Hepatocyte (in vitro differentiated cells): ENCODE measurements at regions not wholly inside any gene's neighbourhood (a gene's known extent, or its start where the extent isn't known, plus 50 kb on each side); places are given as distances from the start of the nearest gene placed in this dataset.

Experiments
- DNase-seq: peaks from one replicate; pipeline ENCODE4 v3.0.0-alpha.2; 2016; ENCODE audit warnings: low spot score
- H2AFZ ChIP-seq: fragments of 200-600 bp; sonication (generic); 2 replicates; pipeline ENCODE4 v1.6.0; 2016; ENCODE audit warnings: antibody characterized with exemption, mild to moderate bottlenecking
- H3K27ac ChIP-seq: fragments of 200-600 bp; sonication (generic); 2 replicates; pipeline ENCODE4 v1.5.1; 2016; ENCODE audit warnings: mild to moderate bottlenecking
- H3K27me3 ChIP-seq: fragments of 200-600 bp; sonication (generic); 2 replicates; pipeline ENCODE4 v1.6.1; 2016
- H3K36me3 ChIP-seq: fragments of 200-600 bp; sonication (generic); replicated peaks from 2 replicates; pipeline ENCODE4 v1.5.1; 2016; ENCODE audit warnings: low read depth; ENCODE audit not compliant: insufficient read depth
- H3K4me1 ChIP-seq: fragments of 200-600 bp; sonication (generic); 2 replicates; pipeline ENCODE4 v1.5.1; 2016; ENCODE audit warnings: mild to moderate bottlenecking, moderate library complexity; ENCODE audit not compliant: insufficient read depth
- H3K4me2 ChIP-seq: fragments of 200-600 bp; sonication (generic); 2 replicates; pipeline ENCODE4 v1.6.0; 2016
- H3K4me3 ChIP-seq: fragments of 200-600 bp; sonication (generic); 2 replicates; pipeline ENCODE4 v1.5.1; 2016; ENCODE audit warnings: mild to moderate bottlenecking
- H3K79me2 ChIP-seq: fragments of 200-600 bp; sonication (generic); 2 replicates; pipeline ENCODE4 v1.6.0; 2017; ENCODE audit warnings: mild to moderate bottlenecking
- H3K9me2 ChIP-seq: fragments of 200-600 bp; sonication (generic); replicated peaks from 2 replicates; pipeline ENCODE4 v1.6.0; 2017; ENCODE audit warnings: mild to moderate bottlenecking; ENCODE audit not compliant: insufficient read depth
- H3K9me3 ChIP-seq: fragments of 200-600 bp; sonication (generic); 2 replicates; pipeline ENCODE4 v1.5.1; 2016; ENCODE audit warnings: low read depth, mild to moderate bottlenecking
- H4K20me1 ChIP-seq: fragments of 200-600 bp; sonication (generic); 2 replicates; pipeline ENCODE4 v1.6.0; 2016; ENCODE audit warnings: mild to moderate bottlenecking; ENCODE audit not compliant: insufficient read depth, poor library complexity, severe bottlenecking
- CTCF ChIP-seq: fragments of 200-600 bp; sonication (generic); IDR thresholded peaks from 2 replicates; pipeline ENCODE4 v1.5.1; 2016; ENCODE audit warnings: antibody characterized with exemption, mild to moderate bottlenecking; ENCODE audit not compliant: poor library complexity
- EZH2 ChIP-seq: fragments of 200-600 bp; sonication (generic); IDR thresholded peaks from 2 replicates; pipeline ENCODE4 v1.6.1; 2016; ENCODE audit warnings: antibody characterized with exemption, mild to moderate bottlenecking, borderline replicate concordance
- EZH2phosphoT487 ChIP-seq: fragments of 200-600 bp; sonication (generic); IDR thresholded peaks from one replicate; pipeline ENCODE4 v1.6.1; 2018; ENCODE audit warnings: antibody characterized with exemption, mild to moderate bottlenecking, low read depth, moderate library complexity; ENCODE audit not compliant: unreplicated experiment, severe bottlenecking
- WGBS: methylation state at CpG from one replicate; pipeline ENCODE4 v1.1.6; 2016; ENCODE audit warnings: low lambda C conversion rate; ENCODE audit errors: missing lambda C conversion rate; 5-methylcytosine and 5-hydroxymethylcytosine counted together

GRCh38 chrX:38882894-38883626, 81.8 kb downstream of the MID1IP1 start:
- no peaks in the 10 kb centered on the region for H3K9me3 ChIP-seq
- no peaks in the 10 kb centered on the region for H3K36me3 ChIP-seq
- no peaks in the 10 kb centered on the region for H3K27me3 ChIP-seq
- WGBS, result 66% methylated on average over 4 of the region's 4 CpGs
- no peaks in the 10 kb centered on the region for H4K20me1 ChIP-seq
- no peaks in the 10 kb centered on the region for H3K4me1 ChIP-seq
- DNase-seq, result no peak
- H2AFZ ChIP-seq, result no peak overlapping the region
- no peak for TF ChIP-seq EZH2phosphoT487
- TF ChIP-seq EZH2, result no peak
- TF ChIP-seq CTCF, result no peak
- no peaks in the 10 kb centered on the region for H3K9me2 ChIP-seq
- H3K4me3 ChIP-seq, result no peak overlapping the region
- no peaks in the 10 kb centered on the region for H3K79me2 ChIP-seq
- no peak overlapping the region for H3K4me2 ChIP-seq
- H3K27ac ChIP-seq, result no peak overlapping the region

- TF ChIP-seq CTCF (no peak), EZH2 (no peak), EZH2phosphoT487 (no peak)
- Histone ChIP-seq H3K27ac (peak overlapping the region; percentile 45), H3K4me1 (no peaks in the 10 kb centered on the region), H3K4me3 (no peak overlapping the region), H3K4me2 (no peak overlapping the region), H3K27me3 (no peaks in the 10 kb centered on the region), H3K36me3 (no peaks in the 10 kb centered on the region), H3K9me2 (no peaks in the 10 kb centered on the region), H4K20me1 (no peaks in the 10 kb centered on the region), H3K79me2 (no peaks in the 10 kb centered on the region), H2AFZ (no peak overlapping the region), H3K9me3 (no peaks in the 10 kb centered on the region)
- no peak for DNase-seq
- WGBS, result 70% methylated on average over 1 of the region's 1 CpG
Measured at GRCh38 chrX:38886112-38886511, 84.9 kb downstream of the MID1IP1 start.

- WGBS, result 70% methylated on average over 2 of the region's 2 CpGs
- no peaks in the 10 kb centered on the region for H3K36me3 ChIP-seq
Measured at GRCh38 chrX:38887222-38887621, 86.0 kb downstream of the MID1IP1 start.

More at GRCh38 chrX:38887222-38887621, 86.0 kb downstream of the MID1IP1 start:
- Histone ChIP-seq H3K79me2 (no peaks in the 10 kb centered on the region), H3K9me2 (no peaks in the 10 kb centered on the region), H3K27me3 (no peaks in the 10 kb centered on the region), H3K27ac (no peak overlapping the region), H3K4me1 (no peaks in the 10 kb centered on the region), H3K4me2 (no peak overlapping the region), H2AFZ (no peak overlapping the region), H3K4me3 (no peak overlapping the region), H3K9me3 (no peaks in the 10 kb centered on the region), H4K20me1 (no peaks in the 10 kb centered on the region)
- no peak for DNase-seq
- TF ChIP-seq CTCF, result no peak
- TF ChIP-seq EZH2, result no peak
- no peak for TF ChIP-seq EZH2phosphoT487
